ENCODE measurements at regions not wholly inside any gene's neighbourhood (a gene's known extent, or its start where the extent isn't known, plus 50 kb on each side); places are given as distances from the start of the nearest gene placed in this dataset.

- TF ChIP-seq CTCF (IDR thresholded peaks at IDR 0.05; ENCODE audit: borderline replicate concordance, control extremely low read depth, extremely low read depth, insufficient read depth, missing control alignments) = no peak
- in situ Hi-C loops (cut with MboI; ENCODE audit: low sequenced_read_pairs, unreplicated experiment) = no loop called here
These were observed 411.1 kb upstream of the LRATD1 start for GRCh38 chr2:14221466-14221865.

DNA sequence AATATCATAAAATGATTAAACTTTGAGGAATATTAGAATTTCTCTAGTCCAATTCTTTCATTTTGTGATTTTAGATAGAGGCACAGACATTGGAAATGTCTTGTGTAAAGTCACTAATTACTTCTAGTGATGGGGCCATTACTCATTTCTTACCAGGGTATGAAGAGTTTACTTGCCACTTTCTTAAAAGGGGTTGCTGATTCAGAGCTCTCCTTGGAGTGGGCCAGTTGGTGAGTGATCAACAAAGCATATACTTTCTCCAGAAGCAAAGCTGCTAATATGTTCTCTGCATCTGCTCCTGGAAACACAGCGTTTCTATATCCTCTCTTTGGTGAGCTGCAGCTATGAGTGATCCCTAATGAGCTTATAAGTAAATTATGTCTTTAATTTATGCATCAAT lies 408.9 kb upstream of the LRATD1 start:
- TF ChIP-seq CTCF (IDR thresholded peaks at IDR 0.05; ENCODE audit: borderline replicate concordance, control extremely low read depth, extremely low read depth, insufficient read depth, missing control alignments) = no peak
- in situ Hi-C loops (cut with MboI; ENCODE audit: low sequenced_read_pairs, unreplicated experiment) = no loop called here

More at GRCh38 chr2:14221466-14221865, 411.1 kb upstream of the LRATD1 start:
- no peak for DNase-seq (ENCODE audit: low spot score)

DNA sequence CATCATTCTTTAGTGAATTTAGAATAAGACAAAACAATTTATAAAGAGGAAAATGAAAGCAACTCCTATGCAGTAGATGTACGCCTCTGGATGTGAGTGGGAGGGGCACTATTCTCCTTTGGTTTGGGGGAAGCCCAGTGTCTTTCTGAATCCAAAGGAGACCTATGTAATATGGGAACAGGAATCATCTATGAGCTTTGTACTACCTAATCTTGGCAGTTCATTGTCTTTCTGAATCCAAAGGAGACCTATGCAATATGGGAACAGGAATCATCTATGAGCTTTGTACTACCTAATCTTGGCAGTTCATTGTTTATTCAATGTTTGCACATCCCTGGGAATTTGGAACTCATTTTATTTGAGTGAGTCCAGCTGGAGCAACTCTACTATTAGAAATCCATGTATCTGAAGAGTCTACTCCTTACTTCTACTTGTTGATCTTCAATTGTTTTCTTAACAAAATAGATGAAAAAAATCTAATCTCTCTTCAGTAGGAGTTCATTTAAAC lies 401.1 kb upstream of the LRATD1 start:
- DNase-seq (ENCODE audit: low spot score) = no peak
- TF ChIP-seq CTCF (IDR thresholded peaks at IDR 0.05; ENCODE audit: borderline replicate concordance, control extremely low read depth, extremely low read depth, insufficient read depth, missing control alignments) = no peak
- in situ Hi-C loops (cut with MboI; ENCODE audit: low sequenced_read_pairs, unreplicated experiment) = no loop called here

More for the DNA sequence above, 408.9 kb upstream of the LRATD1 start:
- DNase-seq (ENCODE audit: low spot score) = no peak

DNA sequence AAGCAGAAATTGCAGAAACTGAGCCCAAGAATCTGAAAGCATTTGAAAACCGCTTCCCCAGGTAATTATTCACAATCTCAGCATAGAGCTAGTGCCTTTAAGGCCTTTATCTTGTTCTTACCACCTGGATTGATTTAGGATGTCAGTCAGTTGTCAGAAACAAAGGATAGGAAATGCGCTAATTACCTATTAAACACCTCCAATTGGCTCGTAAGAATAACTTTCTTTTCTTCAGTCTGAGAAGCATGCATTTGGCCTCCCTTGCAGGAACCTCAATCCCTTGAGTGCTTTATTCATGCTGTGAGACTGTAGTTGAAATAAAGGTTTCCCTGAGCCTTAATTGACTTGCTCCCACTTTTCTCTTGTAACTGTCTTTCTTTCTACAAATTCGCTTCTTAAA lies 400.3 kb upstream of the LRATD1 start:
- no peak for TF ChIP-seq CTCF (IDR thresholded peaks at IDR 0.05; ENCODE audit: borderline replicate concordance, control extremely low read depth, extremely low read depth, insufficient read depth, missing control alignments)
- in situ Hi-C loops (cut with MboI; ENCODE audit: low sequenced_read_pairs, unreplicated experiment) = no loop called here
- no peak for DNase-seq (ENCODE audit: low spot score)

- no peak for DNase-seq (ENCODE audit: low spot score)
- in situ Hi-C loops (cut with MboI; ENCODE audit: low sequenced_read_pairs, unreplicated experiment) = no loop called here
- TF ChIP-seq CTCF (IDR thresholded peaks at IDR 0.05; ENCODE audit: borderline replicate concordance, control extremely low read depth, extremely low read depth, insufficient read depth, missing control alignments) = no peak
These were observed 397.6 kb upstream of the LRATD1 start for GRCh38 chr2:14234911-14235310.

- DNase-seq (ENCODE audit: low spot score) = no peak
- in situ Hi-C loops (cut with MboI; ENCODE audit: low sequenced_read_pairs, unreplicated experiment) = no loop called here
- TF ChIP-seq CTCF (IDR thresholded peaks at IDR 0.05; ENCODE audit: borderline replicate concordance, control extremely low read depth, extremely low read depth, insufficient read depth, missing control alignments) = no peak
These were observed 396.9 kb upstream of the LRATD1 start for GRCh38 chr2:14235667-14236066.

DNA sequence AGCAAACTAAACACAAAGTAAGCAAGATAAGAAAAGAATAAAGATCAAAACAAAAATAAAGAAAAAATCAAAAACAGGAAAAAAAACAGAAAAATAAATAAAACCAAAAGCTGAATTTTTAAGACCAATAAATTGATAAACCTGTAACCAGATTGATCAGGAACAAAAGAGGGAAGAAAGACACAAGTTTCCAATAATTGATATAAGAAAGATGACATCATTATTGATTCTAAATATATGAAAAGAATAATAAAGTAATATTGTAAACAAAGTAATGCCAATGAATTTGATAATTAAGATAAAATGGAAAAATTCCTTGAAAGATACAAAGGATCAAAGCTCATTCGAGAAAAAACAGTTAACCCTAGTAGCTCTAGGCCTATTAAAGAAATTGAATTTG lies 394.6 kb upstream of the LRATD1 start:
- no peak for DNase-seq (ENCODE audit: low spot score)
- in situ Hi-C loops (cut with MboI; ENCODE audit: low sequenced_read_pairs, unreplicated experiment) = no loop called here
- no peak for TF ChIP-seq CTCF (IDR thresholded peaks at IDR 0.05; ENCODE audit: borderline replicate concordance, control extremely low read depth, extremely low read depth, insufficient read depth, missing control alignments)
